ENCODE measurements at regions not wholly inside any gene's neighbourhood (a gene's known extent, or its start where the extent isn't known, plus 50 kb on each side); places are given as distances from the start of the nearest gene placed in this dataset.

GRCh38 chr1:14064649-14065442 lies 364.9 kb downstream of the PRDM2 start:
- no peak overlapping the region for H3K4me3 ChIP-seq (replicated peaks; ENCODE audit: insufficient read depth, low read length)
- H3K27ac ChIP-seq (replicated peaks) = no peak overlapping the region
- TF ChIP-seq GABPA (IDR thresholded peaks at IDR 0.05; ENCODE audit: low read depth) (no peak), POLR2AphosphoS5 (IDR thresholded peaks at IDR 0.05; ENCODE audit: low read depth) (no peak)
- H3K27me3 ChIP-seq (ENCODE audit: insufficient read depth, poor library complexity, severe bottlenecking) = no peaks in the 10 kb centered on the region
- no peak for DNase-seq (ENCODE audit: low read depth in 1 of 2, low spot score in 1 of 2)

DNA sequence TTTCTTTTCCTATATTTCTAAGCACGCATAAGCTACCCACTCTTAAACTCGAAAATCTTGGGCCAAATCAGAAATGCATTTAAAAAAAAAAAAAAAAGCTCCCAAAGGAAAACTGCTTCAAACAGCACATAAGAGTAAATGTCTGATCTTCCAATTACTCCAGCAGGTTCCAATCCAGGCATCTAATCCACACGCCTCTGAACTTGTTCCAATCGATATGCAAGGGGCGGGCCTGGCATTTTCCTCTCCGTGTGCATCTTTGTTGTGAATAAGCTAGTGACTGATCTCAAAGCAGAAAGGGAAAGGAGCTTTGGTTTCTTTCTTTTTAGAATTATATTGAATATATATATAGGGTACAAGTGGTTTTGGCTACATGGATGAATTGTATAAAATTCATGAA lies 365.5 kb downstream of the PRDM2 start:
- Histone ChIP-seq H3K4me3 (replicated peaks; ENCODE audit: insufficient read depth, low read length) (no peak overlapping the region), H3K27ac (replicated peaks) (no peak overlapping the region), H3K27me3 (ENCODE audit: insufficient read depth, poor library complexity, severe bottlenecking) (no peaks in the 10 kb centered on the region)
- no peak for DNase-seq (ENCODE audit: low read depth in 1 of 2, low spot score in 1 of 2)
- TF ChIP-seq GABPA (IDR thresholded peaks at IDR 0.05; ENCODE audit: low read depth) (no peak), REST (IDR thresholded peaks at IDR 0.05; ENCODE audit: insufficient replicate concordance, low read depth) (no peak), CTCF (IDR thresholded peaks at IDR 0.05; ENCODE audit: insufficient read depth, low read length) (no peak), POLR2AphosphoS5 (IDR thresholded peaks at IDR 0.05; ENCODE audit: low read depth) (no peak), SPI1 (IDR thresholded peaks at IDR 0.05; ENCODE audit: borderline replicate concordance, low read depth) (no peak)

GRCh38 chr1:14067036-14067435 lies 367.0 kb downstream of the PRDM2 start:
- DNase-seq (ENCODE audit: low read depth in 1 of 2, low spot score in 1 of 2) = no peak
- Histone ChIP-seq H3K4me3 (replicated peaks; ENCODE audit: insufficient read depth, low read length) (no peak overlapping the region), H3K27me3 (ENCODE audit: insufficient read depth, poor library complexity, severe bottlenecking) (no peaks in the 10 kb centered on the region), H3K27ac (replicated peaks) (no peak overlapping the region)
- TF ChIP-seq REST (IDR thresholded peaks at IDR 0.05; ENCODE audit: insufficient replicate concordance, low read depth) = no peak

- no peaks in the 10 kb centered on the region for H3K27me3 ChIP-seq (ENCODE audit: insufficient read depth, poor library complexity, severe bottlenecking)
- H3K27ac ChIP-seq (replicated peaks) = no peak overlapping the region
- DNase-seq (ENCODE audit: low read depth in 1 of 2, low spot score in 1 of 2) = no peak
- TF ChIP-seq CTCF (IDR thresholded peaks at IDR 0.05; ENCODE audit: insufficient read depth, low read length) (no peak), GABPA (IDR thresholded peaks at IDR 0.05; ENCODE audit: low read depth) (no peak), SPI1 (IDR thresholded peaks at IDR 0.05; ENCODE audit: borderline replicate concordance, low read depth) (no peak), POLR2AphosphoS5 (IDR thresholded peaks at IDR 0.05; ENCODE audit: low read depth) (no peak), REST (IDR thresholded peaks at IDR 0.05; ENCODE audit: insufficient replicate concordance, low read depth) (no peak)
- no peak overlapping the region for H3K4me3 ChIP-seq (replicated peaks; ENCODE audit: insufficient read depth, low read length)
Measured at GRCh38 chr1:14067711-14068110, 367.7 kb downstream of the PRDM2 start.
